ENCODE measurements at regions not wholly inside any gene's neighbourhood (a gene's known extent, or its start where the extent isn't known, plus 50 kb on each side); places are given as distances from the start of the nearest gene placed in this dataset.

DNA sequence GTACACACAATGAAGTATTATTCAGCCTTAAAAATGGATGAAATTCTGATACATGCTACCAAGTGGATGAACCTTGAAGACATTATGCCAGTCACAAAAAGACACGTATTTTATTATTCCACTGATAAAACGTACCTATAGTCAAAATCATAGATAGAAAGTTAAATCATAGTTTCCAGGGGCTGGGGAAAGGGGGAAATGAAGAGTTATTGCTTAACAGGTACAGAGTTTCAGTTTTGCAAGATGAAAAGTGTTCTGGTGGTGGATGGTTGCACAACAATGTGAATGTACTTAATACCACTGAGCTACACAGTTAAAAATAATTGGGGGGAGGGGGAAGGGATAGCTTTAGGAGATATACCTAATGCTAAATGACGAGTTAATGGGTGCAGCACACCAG is 63.5 kb upstream of the FOXN2 start (continued):
- TF ChIP-seq, protein P1, sequence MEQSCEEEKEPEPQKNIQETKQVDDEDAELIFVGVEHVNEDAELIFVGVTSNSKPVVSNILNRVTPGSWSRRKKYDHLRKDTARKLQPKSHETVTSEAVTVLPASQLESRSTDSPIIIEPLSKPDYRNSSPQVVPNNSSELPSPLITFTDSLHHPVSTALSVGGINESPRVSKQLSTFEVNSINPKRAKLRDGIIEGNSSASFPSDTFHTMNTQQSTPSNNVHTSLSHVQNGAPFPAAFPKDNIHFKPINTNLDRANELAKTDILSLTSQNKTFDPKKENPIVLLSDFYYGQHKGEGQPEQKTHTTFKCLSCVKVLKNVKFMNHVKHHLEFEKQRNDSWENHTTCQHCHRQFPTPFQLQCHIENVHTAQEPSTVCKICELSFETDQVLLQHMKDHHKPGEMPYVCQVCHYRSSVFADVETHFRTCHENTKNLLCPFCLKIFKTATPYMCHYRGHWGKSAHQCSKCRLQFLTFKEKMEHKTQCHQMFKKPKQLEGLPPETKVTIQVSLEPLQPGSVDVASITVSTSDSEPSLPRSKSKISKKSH (CRISPR knock-in tag; IDR thresholded peaks at IDR 0.05; ENCODE audit: borderline replicate concordance) = no peak
- TF ChIP-seq, protein P2, sequence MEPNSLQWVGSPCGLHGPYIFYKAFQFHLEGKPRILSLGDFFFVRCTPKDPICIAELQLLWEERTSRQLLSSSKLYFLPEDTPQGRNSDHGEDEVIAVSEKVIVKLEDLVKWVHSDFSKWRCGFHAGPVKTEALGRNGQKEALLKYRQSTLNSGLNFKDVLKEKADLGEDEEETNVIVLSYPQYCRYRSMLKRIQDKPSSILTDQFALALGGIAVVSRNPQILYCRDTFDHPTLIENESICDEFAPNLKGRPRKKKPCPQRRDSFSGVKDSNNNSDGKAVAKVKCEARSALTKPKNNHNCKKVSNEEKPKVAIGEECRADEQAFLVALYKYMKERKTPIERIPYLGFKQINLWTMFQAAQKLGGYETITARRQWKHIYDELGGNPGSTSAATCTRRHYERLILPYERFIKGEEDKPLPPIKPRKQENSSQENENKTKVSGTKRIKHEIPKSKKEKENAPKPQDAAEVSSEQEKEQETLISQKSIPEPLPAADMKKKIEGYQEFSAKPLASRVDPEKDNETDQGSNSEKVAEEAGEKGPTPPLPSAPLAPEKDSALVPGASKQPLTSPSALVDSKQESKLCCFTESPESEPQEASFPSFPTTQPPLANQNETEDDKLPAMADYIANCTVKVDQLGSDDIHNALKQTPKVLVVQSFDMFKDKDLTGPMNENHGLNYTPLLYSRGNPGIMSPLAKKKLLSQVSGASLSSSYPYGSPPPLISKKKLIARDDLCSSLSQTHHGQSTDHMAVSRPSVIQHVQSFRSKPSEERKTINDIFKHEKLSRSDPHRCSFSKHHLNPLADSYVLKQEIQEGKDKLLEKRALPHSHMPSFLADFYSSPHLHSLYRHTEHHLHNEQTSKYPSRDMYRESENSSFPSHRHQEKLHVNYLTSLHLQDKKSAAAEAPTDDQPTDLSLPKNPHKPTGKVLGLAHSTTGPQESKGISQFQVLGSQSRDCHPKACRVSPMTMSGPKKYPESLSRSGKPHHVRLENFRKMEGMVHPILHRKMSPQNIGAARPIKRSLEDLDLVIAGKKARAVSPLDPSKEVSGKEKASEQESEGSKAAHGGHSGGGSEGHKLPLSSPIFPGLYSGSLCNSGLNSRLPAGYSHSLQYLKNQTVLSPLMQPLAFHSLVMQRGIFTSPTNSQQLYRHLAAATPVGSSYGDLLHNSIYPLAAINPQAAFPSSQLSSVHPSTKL (CRISPR knock-in tag; IDR thresholded peaks at IDR 0.05) = peak; percentile 82
- TF ChIP-seq ZMYM3 (CRISPR knock-in tag; IDR thresholded peaks at IDR 0.05) (no peak), XRCC5 (optimal IDR thresholded peaks at IDR 0.05; ENCODE audit: low read length) (no peak), CCDC6 (CRISPR knock-in tag; IDR thresholded peaks at IDR 0.05) (0 out of 2 replicates have a peak, but pooled peaks have one; percentile 22), SAP130 (CRISPR knock-in tag; IDR thresholded peaks at IDR 0.05; ENCODE audit: low read depth) (peak; percentile 39; the same call in 1 of the 2 replicates), ZNF850 (CRISPR knock-in tag; conservative IDR thresholded peaks at IDR 0.05) (no peak)
- TF ChIP-seq, protein P3, sequence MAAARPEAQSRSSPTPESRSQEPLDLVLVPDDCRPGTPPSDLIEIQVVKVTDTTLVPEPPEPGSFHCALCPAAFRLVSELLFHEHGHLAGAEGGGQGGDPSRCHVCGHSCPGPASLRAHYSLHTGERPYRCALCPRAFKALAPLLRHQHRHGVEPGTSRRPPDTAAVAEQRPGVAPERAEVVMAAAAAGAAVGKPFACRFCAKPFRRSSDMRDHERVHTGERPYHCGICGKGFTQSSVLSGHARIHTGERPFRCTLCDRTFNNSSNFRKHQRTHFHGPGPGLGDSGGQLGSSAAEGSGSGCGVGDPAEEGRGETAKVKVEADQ (CRISPR knock-in tag; IDR thresholded peaks at IDR 0.05; ENCODE audit: borderline replicate concordance) = no peak; the same call in 1 of the 2 replicates
- TF ChIP-seq, protein P4, sequence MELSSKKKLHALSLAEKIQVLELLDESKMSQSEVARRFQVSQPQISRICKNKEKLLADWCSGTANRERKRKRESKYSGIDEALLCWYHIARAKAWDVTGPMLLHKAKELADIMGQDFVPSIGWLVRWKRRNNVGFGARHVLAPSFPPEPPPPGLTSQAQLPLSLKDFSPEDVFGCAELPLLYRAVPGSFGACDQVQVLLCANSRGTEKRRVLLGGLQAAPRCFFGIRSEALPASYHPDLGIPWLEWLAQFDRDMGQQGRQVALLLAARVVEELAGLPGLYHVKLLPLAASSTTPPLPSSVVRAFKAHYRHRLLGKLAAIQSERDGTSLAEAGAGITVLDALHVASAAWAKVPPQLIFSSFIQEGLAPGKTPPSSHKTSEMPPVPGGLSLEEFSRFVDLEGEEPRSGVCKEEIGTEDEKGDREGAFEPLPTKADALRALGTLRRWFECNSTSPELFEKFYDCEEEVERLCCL (CRISPR knock-in tag; IDR thresholded peaks at IDR 0.05; ENCODE audit: borderline replicate concordance) = no peak
- TF ChIP-seq, protein P5, sequence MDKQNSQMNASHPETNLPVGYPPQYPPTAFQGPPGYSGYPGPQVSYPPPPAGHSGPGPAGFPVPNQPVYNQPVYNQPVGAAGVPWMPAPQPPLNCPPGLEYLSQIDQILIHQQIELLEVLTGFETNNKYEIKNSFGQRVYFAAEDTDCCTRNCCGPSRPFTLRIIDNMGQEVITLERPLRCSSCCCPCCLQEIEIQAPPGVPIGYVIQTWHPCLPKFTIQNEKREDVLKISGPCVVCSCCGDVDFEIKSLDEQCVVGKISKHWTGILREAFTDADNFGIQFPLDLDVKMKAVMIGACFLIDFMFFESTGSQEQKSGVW (CRISPR knock-in tag; IDR thresholded peaks at IDR 0.05; ENCODE audit: borderline replicate concordance) = no peak
